H9 (cell line): ENCODE measurements at regions not wholly inside any gene's neighbourhood (a gene's known extent, or its start where the extent isn't known, plus 50 kb on each side); places are given as distances from the start of the nearest gene placed in this dataset.

Experiments used
- DNase-seq: peaks from one replicate; pipeline ENCODE4 v3.0.0-alpha.2; 2017
- H2AFZ ChIP-seq: one replicate; pipeline ENCODE4 v1.6.1; 2013; ENCODE audit warnings: mild to moderate bottlenecking, low read length, control low read depth, moderate library complexity
- H2AK5ac ChIP-seq: 2 replicates; pipeline ENCODE4 v1.6.1; 2013; ENCODE audit warnings: low read length, control low read depth, mixed read lengths; ENCODE audit not compliant: insufficient read length
- H2BK120ac ChIP-seq: one replicate; pipeline ENCODE4 v1.6.1; 2013; ENCODE audit warnings: low read depth, mild to moderate bottlenecking, low read length, control low read depth, inconsistent platforms; ENCODE audit not compliant: poor library complexity, severe bottlenecking
- H2BK12ac ChIP-seq: 2 replicates; pipeline ENCODE4 v1.6.1; 2013; ENCODE audit warnings: low read length, control low read depth, mixed read lengths, low read depth; ENCODE audit not compliant: insufficient read length
- H2BK15ac ChIP-seq: 2 replicates; pipeline ENCODE4 v1.6.1; 2013; ENCODE audit warnings: low read depth, low read length, control low read depth
- H2BK20ac ChIP-seq: one replicate; pipeline ENCODE4 v1.6.1; 2013; ENCODE audit warnings: low read depth, mild to moderate bottlenecking, low read length, control low read depth, inconsistent platforms; ENCODE audit not compliant: poor library complexity, severe bottlenecking
- H2BK5ac ChIP-seq: 2 replicates; pipeline ENCODE4 v1.6.1; 2013; ENCODE audit warnings: low read length, control low read depth, mixed read lengths; ENCODE audit not compliant: insufficient read length
- H3K14ac ChIP-seq: 2 replicates; pipeline ENCODE4 v1.6.1; 2013; ENCODE audit warnings: low read length, control low read depth; ENCODE audit not compliant: insufficient read depth
- H3K18ac ChIP-seq: 2 replicates; pipeline ENCODE4 v1.6.1; 2013; ENCODE audit warnings: low read depth, mild to moderate bottlenecking, mixed read lengths, low read length, control low read depth; ENCODE audit not compliant: insufficient read length
- H3K23ac ChIP-seq: 2 replicates; pipeline ENCODE4 v1.6.1; 2013; ENCODE audit warnings: low read length, control low read depth, mixed read lengths, low read depth; ENCODE audit not compliant: insufficient read length
- H3K23me2 ChIP-seq: 2 replicates; pipeline ENCODE4 v1.6.1; 2013; ENCODE audit warnings: low read depth, mild to moderate bottlenecking, mixed read lengths, low read length, control low read depth; ENCODE audit not compliant: insufficient read length, poor library complexity, severe bottlenecking
- H3K27ac ChIP-seq: 2 replicates; pipeline ENCODE4 v1.5.1; 2013; ENCODE audit warnings: low read length, control low read depth, mixed read lengths, low read depth; ENCODE audit not compliant: insufficient read length
- H3K27me3 ChIP-seq: 2 replicates; pipeline ENCODE4 v1.6.1; 2013; ENCODE audit warnings: low read length, control low read depth, inconsistent platforms; ENCODE audit not compliant: insufficient read depth
- H3K4ac ChIP-seq: 2 replicates; pipeline ENCODE4 v1.6.1; 2013; ENCODE audit warnings: low read depth, mild to moderate bottlenecking, control low read depth, inconsistent platforms, low read length, moderate library complexity
- H3K4me1 ChIP-seq: 2 replicates; pipeline ENCODE4 v1.6.1; 2013; ENCODE audit warnings: low read length, control low read depth, inconsistent platforms; ENCODE audit not compliant: insufficient read depth
- H3K4me2 ChIP-seq: 2 replicates; pipeline ENCODE4 v1.6.1; 2013; ENCODE audit warnings: low read length, control low read depth, mixed read lengths; ENCODE audit not compliant: insufficient read length, insufficient read depth
- H3K56ac ChIP-seq: 2 replicates; pipeline ENCODE4 v1.6.1; 2013; ENCODE audit warnings: low read depth, mild to moderate bottlenecking, mixed read lengths, low read length, control low read depth; ENCODE audit not compliant: insufficient read length
- H3K79me1 ChIP-seq: 2 replicates; pipeline ENCODE4 v1.6.1; 2013; ENCODE audit warnings: low read depth, mild to moderate bottlenecking, moderate library complexity, low read length, control low read depth, inconsistent platforms; ENCODE audit not compliant: insufficient read depth, poor library complexity, severe bottlenecking
- H3K79me2 ChIP-seq: 2 replicates; pipeline ENCODE4 v1.6.1; 2013; ENCODE audit warnings: low read length, control low read depth, inconsistent platforms; ENCODE audit not compliant: insufficient read depth
- H3K9ac ChIP-seq: 2 replicates; pipeline ENCODE4 v1.6.1; 2013; ENCODE audit warnings: low read length, control low read depth, mixed read lengths; ENCODE audit not compliant: insufficient read length; ENCODE audit errors: extremely low read depth
- H3K9me3 ChIP-seq: one replicate; pipeline ENCODE4 v1.6.1; 2013; ENCODE audit warnings: low read depth, low read length, inconsistent platforms; ENCODE audit not compliant: control insufficient read depth
- H3T11ph ChIP-seq: one replicate; pipeline ENCODE4 v1.6.1; 2013; ENCODE audit warnings: mild to moderate bottlenecking, low read length, control low read depth, inconsistent platforms
- H4K20me1 ChIP-seq: one replicate; pipeline ENCODE4 v1.6.1; 2013; ENCODE audit not compliant: control insufficient read depth, insufficient read length, insufficient read depth
- H4K5ac ChIP-seq: 2 replicates; pipeline ENCODE4 v1.6.1; 2013; ENCODE audit warnings: low read depth, mild to moderate bottlenecking, mixed read lengths, low read length, control low read depth; ENCODE audit not compliant: insufficient read length
- H4K8ac ChIP-seq: replicated peaks from 2 replicates; pipeline ENCODE4 v1.6.1; 2013; ENCODE audit warnings: low read length, control low read depth, mixed read lengths, low read depth; ENCODE audit not compliant: insufficient read length
- H4K91ac ChIP-seq: 2 replicates; pipeline ENCODE4 v1.6.1; 2013; ENCODE audit warnings: low read depth, mild to moderate bottlenecking, moderate library complexity, mixed read lengths, low read length, control low read depth; ENCODE audit not compliant: insufficient read length
- H3K27ac Mint-ChIP-seq, 3 experiments: 2 replicates in 2 of 3; 3 replicates in 1 of 3; pipeline ENCODE4 v1.8.0; 2020 to 2021; ENCODE audit warnings: mixed read lengths in 3 of 3, mild to moderate bottlenecking in 1 of 3, moderate library complexity in 1 of 3
- H3K27me3 Mint-ChIP-seq: 2 replicates; pipeline ENCODE4 v1.8.0; 2021; ENCODE audit warnings: low read depth, mild to moderate bottlenecking, moderate library complexity, mixed read lengths
- H3K36me3 Mint-ChIP-seq, 3 experiments: 2 replicates in 2 of 3; 3 replicates in 1 of 3; pipeline ENCODE4 v1.8.0; 2020 to 2021; ENCODE audit warnings: low read depth in 3 of 3, mixed read lengths in 3 of 3; ENCODE audit not compliant: insufficient read depth in 1 of 3
- H3K4me1 Mint-ChIP-seq, 2 experiments: 2 replicates each; pipeline ENCODE4 v1.8.0; 2020; ENCODE audit warnings: mixed read lengths in 2 of 2
- H3K4me3 Mint-ChIP-seq, 2 experiments: 2 replicates in 1 of 2; 3 replicates in 1 of 2; pipeline ENCODE4 v1.8.0; 2020 to 2021; ENCODE audit warnings: mild to moderate bottlenecking in 2 of 2, mixed read lengths in 2 of 2, moderate library complexity in 1 of 2
- H3K9me3 Mint-ChIP-seq, 2 experiments: 2 replicates in 1 of 2; 3 replicates in 1 of 2; pipeline ENCODE4 v1.8.0; 2020; ENCODE audit warnings: mild to moderate bottlenecking in 2 of 2, mixed read lengths in 2 of 2, moderate library complexity in 1 of 2
- CTCF ChIP-seq: fragments of 200-600 bp; sonication (generic); conservative IDR thresholded peaks from 3 replicates; pipeline ENCODE4 v1.8.0; 2021; ENCODE audit warnings: antibody characterized with exemption, mild to moderate bottlenecking
- WGBS: extraction: QIAGEN DNeasy Blood & Tissue Kit; methylation state at CpG from one replicate; pipeline ENCODE4 v1.1.7; 2013; ENCODE audit warnings: missing lambda C conversion rate, low lambda C conversion rate, mixed read lengths; ENCODE audit not compliant: insufficient read length; ENCODE audit errors: extremely low coverage; 5-methylcytosine and 5-hydroxymethylcytosine counted together

GRCh38 chr4:175166020-175166419 lies 247.9 kb downstream of the ADAM29 start:
- Histone ChIP-seq H3K4me1 (no peaks in the 10 kb centered on the region), H3K9me3 (no peaks in the 10 kb centered on the region), H3K4me2 (no peak overlapping the region), H4K5ac (no peak overlapping the region), H3K56ac (no peak overlapping the region), H3K27me3 (no peaks in the 10 kb centered on the region), H2BK120ac (no peak overlapping the region), H4K20me1 (no peaks in the 10 kb centered on the region), H4K91ac (no peak overlapping the region), H2BK5ac (no peak overlapping the region), H3K23ac (no peak overlapping the region), H2BK20ac (no peak overlapping the region), H3K18ac (no peak overlapping the region), H3T11ph (no peak overlapping the region), H3K79me2 (no peaks in the 10 kb centered on the region), H3K79me1 (no peaks in the 10 kb centered on the region), H2AK5ac (no peak overlapping the region), H2BK12ac (no peak overlapping the region), H3K23me2 (no peaks in the 10 kb centered on the region), H3K27ac (no peak overlapping the region), H3K4ac (no peak overlapping the region), H2AFZ (no peak overlapping the region), H3K9ac (no peak overlapping the region), H3K14ac (no peak overlapping the region), H2BK15ac (no peak overlapping the region), H4K8ac (no peak overlapping the region)
- no peak for TF ChIP-seq CTCF
- Mint-ChIP-seq H3K9me3 (no peaks in the 10 kb centered on the region), H3K27ac (no peak overlapping the region), H3K4me3 (no peak overlapping the region), H3K27me3 (no peaks in the 10 kb centered on the region), H3K4me1 (peaks cover 0 to 3% of the 10 kb centered on the region in 2 experiments; a peak in 1 of 4 replicates), H3K36me3 (no peaks in the 10 kb centered on the region; a peak in 1 of 7 replicates)
- no CpG with 5 or more reads among the region's 2 CpGs for WGBS
- DNase-seq: no peak
